ENCODE measurements at regions not wholly inside any gene's neighbourhood (a gene's known extent, or its start where the extent isn't known, plus 50 kb on each side); places are given as distances from the start of the nearest gene placed in this dataset.

DNA sequence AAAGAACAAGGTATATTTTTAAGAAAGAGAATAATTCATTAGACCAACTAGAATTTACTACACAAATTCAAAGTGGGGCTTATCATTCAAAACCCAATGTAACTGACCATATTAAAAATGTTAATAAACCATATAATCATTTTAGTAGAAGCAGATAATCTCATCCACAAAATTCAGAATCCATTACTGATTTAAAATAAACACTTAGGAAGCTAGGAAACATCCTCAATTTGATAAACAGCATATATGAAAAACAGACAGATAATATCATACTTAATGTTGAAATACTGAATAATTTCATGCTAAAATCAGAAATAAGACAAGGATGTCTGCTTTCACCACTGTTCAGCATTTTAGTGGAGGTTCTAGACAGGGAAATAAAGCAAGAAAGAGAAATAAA lies 902.8 kb upstream of the PHF14 start:
- no peak for TF ChIP-seq POLR2AphosphoS5 (IDR thresholded peaks at IDR 0.05)
- no peak for TF ChIP-seq EP300 (IDR thresholded peaks at IDR 0.05)
- no peak for TF ChIP-seq POLR2A (IDR thresholded peaks at IDR 0.05)
- TF ChIP-seq, protein P1, sequence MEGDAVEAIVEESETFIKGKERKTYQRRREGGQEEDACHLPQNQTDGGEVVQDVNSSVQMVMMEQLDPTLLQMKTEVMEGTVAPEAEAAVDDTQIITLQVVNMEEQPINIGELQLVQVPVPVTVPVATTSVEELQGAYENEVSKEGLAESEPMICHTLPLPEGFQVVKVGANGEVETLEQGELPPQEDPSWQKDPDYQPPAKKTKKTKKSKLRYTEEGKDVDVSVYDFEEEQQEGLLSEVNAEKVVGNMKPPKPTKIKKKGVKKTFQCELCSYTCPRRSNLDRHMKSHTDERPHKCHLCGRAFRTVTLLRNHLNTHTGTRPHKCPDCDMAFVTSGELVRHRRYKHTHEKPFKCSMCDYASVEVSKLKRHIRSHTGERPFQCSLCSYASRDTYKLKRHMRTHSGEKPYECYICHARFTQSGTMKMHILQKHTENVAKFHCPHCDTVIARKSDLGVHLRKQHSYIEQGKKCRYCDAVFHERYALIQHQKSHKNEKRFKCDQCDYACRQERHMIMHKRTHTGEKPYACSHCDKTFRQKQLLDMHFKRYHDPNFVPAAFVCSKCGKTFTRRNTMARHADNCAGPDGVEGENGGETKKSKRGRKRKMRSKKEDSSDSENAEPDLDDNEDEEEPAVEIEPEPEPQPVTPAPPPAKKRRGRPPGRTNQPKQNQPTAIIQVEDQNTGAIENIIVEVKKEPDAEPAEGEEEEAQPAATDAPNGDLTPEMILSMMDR (IDR thresholded peaks at IDR 0.05) = no peak
